ENCODE measurements at regions not wholly inside any gene's neighbourhood (a gene's known extent, or its start where the extent isn't known, plus 50 kb on each side); places are given as distances from the start of the nearest gene placed in this dataset.

- Histone ChIP-seq H3K27me3 (ENCODE audit: control insufficient read depth, insufficient read depth, low read length) (no peaks in the 10 kb centered on the region), H3K9me3 (ENCODE audit: control insufficient read depth, low read depth, low read length) (no peaks in the 10 kb centered on the region), H3K27ac (ENCODE audit: low read length) (no peak overlapping the region), H3K4me1 (ENCODE audit: control insufficient read depth, insufficient read depth, low read length) (no peaks in the 10 kb centered on the region), H3K4me3 (ENCODE audit: low read length) (no peak overlapping the region), H3K36me3 (ENCODE audit: control insufficient read depth, insufficient read depth, low read length) (no peaks in the 10 kb centered on the region)
- peak in 1 of 2 donors; percentile 11 for DNase-seq
- 63% methylated on average over 2 of the region's 3 CpGs for WGBS (ENCODE audit: insufficient coverage, low lambda C conversion rate)
Measured at GRCh38 chr4:143017210-143017609, 167.5 kb upstream of the USP38 start.

- Histone ChIP-seq H3K9me3 (ENCODE audit: control insufficient read depth, low read depth, low read length) (no peaks in the 10 kb centered on the region), H3K4me1 (ENCODE audit: control insufficient read depth, insufficient read depth, low read length) (no peaks in the 10 kb centered on the region), H3K36me3 (ENCODE audit: control insufficient read depth, insufficient read depth, low read length) (no peaks in the 10 kb centered on the region), H3K27me3 (ENCODE audit: control insufficient read depth, insufficient read depth, low read length) (no peaks in the 10 kb centered on the region), H3K27ac (ENCODE audit: low read length) (no peak overlapping the region), H3K4me3 (ENCODE audit: low read length) (no peak overlapping the region)
- WGBS (ENCODE audit: insufficient coverage, low lambda C conversion rate): 100% methylated on average over 1 of the region's 4 CpGs
- no peak for DNase-seq
Measured at GRCh38 chr4:143019351-143019750, 165.4 kb upstream of the USP38 start.

- H3K9me3 ChIP-seq (ENCODE audit: control insufficient read depth, low read depth, low read length): no peaks in the 10 kb centered on the region
- no peak for DNase-seq
- H3K27me3 ChIP-seq (ENCODE audit: control insufficient read depth, insufficient read depth, low read length): no peaks in the 10 kb centered on the region
- H3K36me3 ChIP-seq (ENCODE audit: control insufficient read depth, insufficient read depth, low read length): no peaks in the 10 kb centered on the region
- H3K4me3 ChIP-seq (ENCODE audit: low read length): no peak overlapping the region
- H3K4me1 ChIP-seq (ENCODE audit: control insufficient read depth, insufficient read depth, low read length): no peaks in the 10 kb centered on the region
- no peak overlapping the region for H3K27ac ChIP-seq (ENCODE audit: low read length)
Measured at GRCh38 chr4:143021384-143021783, 163.3 kb upstream of the USP38 start.

- H3K27me3 ChIP-seq (ENCODE audit: control insufficient read depth, insufficient read depth, low read length): no peaks in the 10 kb centered on the region
- H3K4me1 ChIP-seq (ENCODE audit: control insufficient read depth, insufficient read depth, low read length): no peaks in the 10 kb centered on the region
- no peak overlapping the region for H3K27ac ChIP-seq (ENCODE audit: low read length)
- H3K4me3 ChIP-seq (ENCODE audit: low read length): no peak overlapping the region
- no peaks in the 10 kb centered on the region for H3K9me3 ChIP-seq (ENCODE audit: control insufficient read depth, low read depth, low read length)
- no peaks in the 10 kb centered on the region for H3K36me3 ChIP-seq (ENCODE audit: control insufficient read depth, insufficient read depth, low read length)
- no peak for DNase-seq
Measured at GRCh38 chr4:143023239-143023918, 161.3 kb upstream of the USP38 start.

- Histone ChIP-seq H3K36me3 (ENCODE audit: control insufficient read depth, insufficient read depth, low read length) (no peaks in the 10 kb centered on the region), H3K4me1 (ENCODE audit: control insufficient read depth, insufficient read depth, low read length) (no peaks in the 10 kb centered on the region), H3K9me3 (ENCODE audit: control insufficient read depth, low read depth, low read length) (no peaks in the 10 kb centered on the region), H3K27ac (ENCODE audit: low read length) (no peak overlapping the region), H3K27me3 (ENCODE audit: control insufficient read depth, insufficient read depth, low read length) (no peaks in the 10 kb centered on the region), H3K4me3 (ENCODE audit: low read length) (no peak overlapping the region)
- no peak for DNase-seq
- no CpG with 5 or more reads among the region's 3 CpGs for WGBS (ENCODE audit: insufficient coverage, low lambda C conversion rate)
Measured at GRCh38 chr4:143025081-143025704, 159.5 kb upstream of the USP38 start.

GRCh38 chr4:143026459-143027170 lies 158.1 kb upstream of the USP38 start:
- Histone ChIP-seq H3K27ac (ENCODE audit: low read length) (no peak overlapping the region), H3K27me3 (ENCODE audit: control insufficient read depth, insufficient read depth, low read length) (no peaks in the 10 kb centered on the region), H3K36me3 (ENCODE audit: control insufficient read depth, insufficient read depth, low read length) (no peaks in the 10 kb centered on the region), H3K9me3 (ENCODE audit: control insufficient read depth, low read depth, low read length) (no peaks in the 10 kb centered on the region), H3K4me3 (ENCODE audit: low read length) (no peak overlapping the region), H3K4me1 (ENCODE audit: control insufficient read depth, insufficient read depth, low read length) (no peaks in the 10 kb centered on the region)
- DNase-seq: no peak
- no CpG with 5 or more reads among the region's 1 CpG for WGBS (ENCODE audit: insufficient coverage, low lambda C conversion rate)

GRCh38 chr4:143035661-143036060 lies 149.1 kb upstream of the USP38 start:
- WGBS (ENCODE audit: insufficient coverage, low lambda C conversion rate): 100% methylated on average over 1 of the region's 1 CpG
- no peak for DNase-seq
- Histone ChIP-seq H3K4me3 (ENCODE audit: low read length) (no peak overlapping the region), H3K9me3 (ENCODE audit: control insufficient read depth, low read depth, low read length) (no peaks in the 10 kb centered on the region), H3K4me1 (ENCODE audit: control insufficient read depth, insufficient read depth, low read length) (no peaks in the 10 kb centered on the region), H3K36me3 (ENCODE audit: control insufficient read depth, insufficient read depth, low read length) (no peaks in the 10 kb centered on the region), H3K27ac (ENCODE audit: low read length) (no peak overlapping the region), H3K27me3 (ENCODE audit: control insufficient read depth, insufficient read depth, low read length) (no peaks in the 10 kb centered on the region)

- Histone ChIP-seq H3K9me3 (ENCODE audit: control insufficient read depth, low read depth, low read length) (no peaks in the 10 kb centered on the region), H3K4me1 (ENCODE audit: control insufficient read depth, insufficient read depth, low read length) (no peaks in the 10 kb centered on the region), H3K27me3 (ENCODE audit: control insufficient read depth, insufficient read depth, low read length) (no peaks in the 10 kb centered on the region), H3K4me3 (ENCODE audit: low read length) (no peak overlapping the region), H3K36me3 (ENCODE audit: control insufficient read depth, insufficient read depth, low read length) (no peaks in the 10 kb centered on the region), H3K27ac (ENCODE audit: low read length) (no peak overlapping the region)
- DNase-seq: no peak
- no CpG with 5 or more reads among the region's 2 CpGs for WGBS (ENCODE audit: insufficient coverage, low lambda C conversion rate)
Measured at GRCh38 chr4:143036443-143036842, 148.3 kb upstream of the USP38 start.

GRCh38 chr4:143046454-143046853 lies 138.3 kb upstream of the USP38 start:
- Histone ChIP-seq H3K4me3 (ENCODE audit: low read length) (no peak overlapping the region), H3K27me3 (ENCODE audit: control insufficient read depth, insufficient read depth, low read length) (no peaks in the 10 kb centered on the region), H3K4me1 (ENCODE audit: control insufficient read depth, insufficient read depth, low read length) (peaks cover 5% of the 10 kb centered on the region), H3K9me3 (ENCODE audit: control insufficient read depth, low read depth, low read length) (no peaks in the 10 kb centered on the region), H3K27ac (ENCODE audit: low read length) (no peak overlapping the region), H3K36me3 (ENCODE audit: control insufficient read depth, insufficient read depth, low read length) (no peaks in the 10 kb centered on the region)
- peak; percentile 19 to 39 for DNase-seq
- no CpG with 5 or more reads among the region's 4 CpGs for WGBS (ENCODE audit: insufficient coverage, low lambda C conversion rate)

GRCh38 chr4:143046906-143047305 lies 137.8 kb upstream of the USP38 start:
- no peaks in the 10 kb centered on the region for H3K27me3 ChIP-seq (ENCODE audit: control insufficient read depth, insufficient read depth, low read length)
- WGBS (ENCODE audit: insufficient coverage, low lambda C conversion rate): 90% methylated on average over 2 of the region's 4 CpGs
- no peaks in the 10 kb centered on the region for H3K9me3 ChIP-seq (ENCODE audit: control insufficient read depth, low read depth, low read length)
- H3K36me3 ChIP-seq (ENCODE audit: control insufficient read depth, insufficient read depth, low read length): no peaks in the 10 kb centered on the region
- H3K4me1 ChIP-seq (ENCODE audit: control insufficient read depth, insufficient read depth, low read length): peaks cover 5% of the 10 kb centered on the region
- no peak overlapping the region for H3K27ac ChIP-seq (ENCODE audit: low read length)
- no peak overlapping the region for H3K4me3 ChIP-seq (ENCODE audit: low read length)
- DNase-seq: no peak
